ENCODE measurements at regions not wholly inside any gene's neighbourhood (a gene's known extent, or its start where the extent isn't known, plus 50 kb on each side); places are given as distances from the start of the nearest gene placed in this dataset.
A peak's percentile ranks its signal among the peaks of the same experiment; 100 is the strongest.

DNA sequence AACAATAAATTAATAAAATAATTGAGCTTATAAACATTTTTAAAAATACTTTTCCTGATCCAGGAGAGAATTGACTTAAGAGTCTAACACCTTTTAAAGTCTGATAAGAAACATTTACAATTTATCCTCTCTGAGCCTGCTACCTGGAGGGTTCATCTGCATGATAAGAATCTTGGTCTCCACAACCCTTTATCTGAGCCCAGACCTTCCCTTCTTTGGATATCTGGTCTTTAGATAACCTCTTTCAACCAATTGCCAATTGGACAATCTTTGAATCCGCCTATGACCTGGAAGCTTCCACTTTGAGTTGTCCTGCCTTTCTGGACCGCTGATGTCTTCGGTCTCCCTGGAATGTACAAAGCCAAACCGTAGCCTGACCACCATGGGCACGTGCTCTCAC is 1393.3 kb upstream of the TMEM132C start:
- H3K9me3 Mint-ChIP-seq (ENCODE audit: low read depth, unreplicated experiment) = peaks cover 4% of the 10 kb centered on the region
- BruUV-seq (replicated peaks) = no TSS peak
- intact Hi-C loops (cut with micrococcal nuclease; ENCODE audit: unreplicated experiment) = loop anchor here (1.0 to 10.0 kb wide), 6 partner anchors 89 to 1340 kb away; no protein-coding TSS in a partner anchor
- H3K4me1 Mint-ChIP-seq (ENCODE audit: low read depth, unreplicated experiment) = no peaks in the 10 kb centered on the region
- H3K27me3 Mint-ChIP-seq (ENCODE audit: unreplicated experiment) = no peaks in the 10 kb centered on the region
- no peaks in the 10 kb centered on the region for H3K36me3 Mint-ChIP-seq (ENCODE audit: insufficient read depth, unreplicated experiment)
- CTCF ChIA-PET = no interaction called here
- TF ChIP-seq, protein P1, sequence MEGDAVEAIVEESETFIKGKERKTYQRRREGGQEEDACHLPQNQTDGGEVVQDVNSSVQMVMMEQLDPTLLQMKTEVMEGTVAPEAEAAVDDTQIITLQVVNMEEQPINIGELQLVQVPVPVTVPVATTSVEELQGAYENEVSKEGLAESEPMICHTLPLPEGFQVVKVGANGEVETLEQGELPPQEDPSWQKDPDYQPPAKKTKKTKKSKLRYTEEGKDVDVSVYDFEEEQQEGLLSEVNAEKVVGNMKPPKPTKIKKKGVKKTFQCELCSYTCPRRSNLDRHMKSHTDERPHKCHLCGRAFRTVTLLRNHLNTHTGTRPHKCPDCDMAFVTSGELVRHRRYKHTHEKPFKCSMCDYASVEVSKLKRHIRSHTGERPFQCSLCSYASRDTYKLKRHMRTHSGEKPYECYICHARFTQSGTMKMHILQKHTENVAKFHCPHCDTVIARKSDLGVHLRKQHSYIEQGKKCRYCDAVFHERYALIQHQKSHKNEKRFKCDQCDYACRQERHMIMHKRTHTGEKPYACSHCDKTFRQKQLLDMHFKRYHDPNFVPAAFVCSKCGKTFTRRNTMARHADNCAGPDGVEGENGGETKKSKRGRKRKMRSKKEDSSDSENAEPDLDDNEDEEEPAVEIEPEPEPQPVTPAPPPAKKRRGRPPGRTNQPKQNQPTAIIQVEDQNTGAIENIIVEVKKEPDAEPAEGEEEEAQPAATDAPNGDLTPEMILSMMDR (IDR thresholded peaks at IDR 0.05; ENCODE audit: unreplicated experiment) = no peak
- no peak overlapping the region for H3K4me3 Mint-ChIP-seq (ENCODE audit: low read depth, unreplicated experiment)
- no peak overlapping the region for H3K27ac Mint-ChIP-seq (ENCODE audit: unreplicated experiment)
- no peak for DNase-seq

DNA sequence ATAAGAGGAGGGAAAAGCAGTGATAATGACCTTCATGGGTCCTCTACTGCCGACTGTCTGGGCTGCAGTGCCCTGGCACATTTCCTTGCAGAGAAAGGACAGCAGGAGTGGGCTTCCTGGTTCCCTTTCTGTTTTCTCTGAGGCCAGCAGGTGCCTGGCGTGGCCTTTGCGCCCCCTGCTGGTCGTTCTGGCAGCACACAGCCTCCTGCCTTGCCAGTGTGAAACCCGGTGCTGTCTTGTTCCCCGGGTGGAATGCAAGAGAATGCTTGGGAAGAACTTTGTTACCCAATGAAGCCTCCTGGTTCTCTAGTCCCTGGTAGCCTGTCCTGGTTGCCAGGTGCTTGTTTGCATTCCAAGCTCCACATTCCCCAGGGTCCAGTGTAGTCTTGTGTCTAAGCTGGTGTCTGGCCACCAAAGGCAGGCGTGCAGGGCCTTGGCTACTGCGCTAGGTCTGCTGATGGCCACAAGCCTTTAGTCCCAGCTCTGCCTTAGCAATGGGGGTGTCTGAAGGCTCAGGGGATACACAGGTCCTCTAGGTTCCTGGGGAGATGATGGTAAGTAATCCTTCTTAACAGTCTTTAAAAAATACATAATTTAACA is 1392.4 kb upstream of the TMEM132C start:
- CTCF ChIA-PET = interaction anchor here (1.1 kb wide), 1 partner anchor 90 kb away, joined by 4 read pairs; no protein-coding TSS in a partner anchor
- intact Hi-C loops (cut with micrococcal nuclease; ENCODE audit: unreplicated experiment) = loop anchor here (1.0 to 10.0 kb wide), 6 partner anchors 90 to 1341 kb away; no protein-coding TSS in a partner anchor
- no peak overlapping the region for H3K4me3 Mint-ChIP-seq (ENCODE audit: low read depth, unreplicated experiment)
- H3K9me3 Mint-ChIP-seq (ENCODE audit: low read depth, unreplicated experiment) = peaks cover 4% of the 10 kb centered on the region
- TF ChIP-seq, protein P1 (IDR thresholded peaks at IDR 0.05; ENCODE audit: unreplicated experiment) = peak; percentile 85
- no TSS peak for BruUV-seq (replicated peaks)
- no peak overlapping the region for H3K27ac Mint-ChIP-seq (ENCODE audit: unreplicated experiment)
- DNase-seq = peak; percentile 84
- H3K4me1 Mint-ChIP-seq (ENCODE audit: low read depth, unreplicated experiment) = no peaks in the 10 kb centered on the region
- no peaks in the 10 kb centered on the region for H3K36me3 Mint-ChIP-seq (ENCODE audit: insufficient read depth, unreplicated experiment)
- H3K27me3 Mint-ChIP-seq (ENCODE audit: unreplicated experiment) = no peaks in the 10 kb centered on the region

DNA sequence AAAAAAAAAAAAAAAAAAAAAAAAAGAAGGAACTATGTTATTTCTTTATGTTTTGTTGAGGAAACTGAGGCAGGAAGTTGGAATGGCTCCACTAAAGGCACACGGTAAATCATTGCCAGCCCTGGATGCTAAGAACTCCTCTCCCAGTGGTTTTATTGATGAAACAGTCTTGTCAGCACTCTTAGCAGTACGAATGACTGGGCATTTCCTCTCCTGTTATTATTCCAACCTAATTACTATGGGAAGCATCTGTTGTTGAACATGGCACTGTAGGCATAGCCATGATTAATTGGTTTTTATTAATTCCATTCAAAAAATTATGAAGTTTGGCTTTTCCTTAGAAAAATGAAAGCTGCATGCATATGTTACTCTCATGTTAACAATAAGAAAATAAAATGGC is 1387.1 kb upstream of the TMEM132C start:
- Mint-ChIP-seq H3K27ac (ENCODE audit: unreplicated experiment) (no peak overlapping the region), H3K4me3 (ENCODE audit: low read depth, unreplicated experiment) (no peak overlapping the region), H3K4me1 (ENCODE audit: low read depth, unreplicated experiment) (no peaks in the 10 kb centered on the region), H3K27me3 (ENCODE audit: unreplicated experiment) (no peaks in the 10 kb centered on the region), H3K9me3 (ENCODE audit: low read depth, unreplicated experiment) (no peaks in the 10 kb centered on the region), H3K36me3 (ENCODE audit: insufficient read depth, unreplicated experiment) (no peaks in the 10 kb centered on the region)
- DNase-seq = no peak
- intact Hi-C loops (cut with micrococcal nuclease; ENCODE audit: unreplicated experiment) = loop anchor here (10.0 kb wide), 2 partner anchors 175 to 255 kb away; no protein-coding TSS in a partner anchor
- TF ChIP-seq, protein P1 (IDR thresholded peaks at IDR 0.05; ENCODE audit: unreplicated experiment) = no peak
- no TSS peak for BruUV-seq (replicated peaks)
- CTCF ChIA-PET = no interaction called here

DNA sequence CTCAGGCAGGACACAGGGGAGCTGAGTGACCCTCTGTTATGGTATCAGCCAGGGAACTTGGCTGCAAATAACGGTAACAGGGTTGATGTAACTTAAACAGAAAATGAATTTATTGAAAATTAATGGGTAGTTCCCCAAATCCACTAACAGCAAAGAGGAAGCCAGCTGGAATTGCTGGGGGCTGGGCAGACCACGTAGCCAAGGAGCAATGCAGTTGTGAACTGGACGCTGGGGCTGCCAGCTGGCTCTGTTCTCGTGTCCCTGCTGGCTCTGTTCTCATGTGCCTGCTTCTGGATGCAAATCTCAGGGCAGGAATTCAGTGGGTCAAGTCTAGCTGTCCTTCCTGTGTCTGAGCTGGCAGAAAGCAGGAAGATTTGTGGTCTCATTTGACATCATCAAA is 1383.3 kb upstream of the TMEM132C start:
- TF ChIP-seq, protein P1 (IDR thresholded peaks at IDR 0.05; ENCODE audit: unreplicated experiment) = no peak
- H3K36me3 Mint-ChIP-seq (ENCODE audit: insufficient read depth, unreplicated experiment) = no peaks in the 10 kb centered on the region
- H3K9me3 Mint-ChIP-seq (ENCODE audit: low read depth, unreplicated experiment) = no peaks in the 10 kb centered on the region
- DNase-seq = no peak
- no peaks in the 10 kb centered on the region for H3K4me1 Mint-ChIP-seq (ENCODE audit: low read depth, unreplicated experiment)
- intact Hi-C loops (cut with micrococcal nuclease; ENCODE audit: unreplicated experiment) = no loop called here
- H3K27me3 Mint-ChIP-seq (ENCODE audit: unreplicated experiment) = no peaks in the 10 kb centered on the region
- no peak overlapping the region for H3K27ac Mint-ChIP-seq (ENCODE audit: unreplicated experiment)
- no TSS peak for BruUV-seq (replicated peaks)
- H3K4me3 Mint-ChIP-seq (ENCODE audit: low read depth, unreplicated experiment) = no peak overlapping the region
- CTCF ChIA-PET = no interaction called here
